Femur (tissue), 1 donor: ENCODE measurements at regions not wholly inside any gene's neighbourhood (a gene's known extent, or its start where the extent isn't known, plus 50 kb on each side); places are given as distances from the start of the nearest gene placed in this dataset.

Experiments used
- DNase-seq: peaks from one replicate; pipeline ENCODE4 v3.0.0-alpha.2; 2017

GRCh38 chr2:71860381-71860926 lies 287.2 kb downstream of the CYP26B1 start:
- DNase-seq = peak; percentile 4

GRCh38 chr2:71859211-71859847 lies 288.3 kb downstream of the CYP26B1 start:
- no peak for DNase-seq

- DNase-seq = peak; percentile 82
Measured at GRCh38 chr2:71858071-71858470, 289.6 kb downstream of the CYP26B1 start.

- peak; percentile 72 for DNase-seq
Measured at GRCh38 chr2:71857636-71858035, 290.0 kb downstream of the CYP26B1 start.

- peak; percentile 40 for DNase-seq
Measured at GRCh38 chr2:71856773-71857525, 290.7 kb downstream of the CYP26B1 start.

- DNase-seq = peak; percentile 14
Measured at GRCh38 chr2:71853858-71854257, 293.8 kb downstream of the CYP26B1 start.

- peak; percentile 82 for DNase-seq
Measured at GRCh38 chr2:71852141-71852711, 295.4 kb downstream of the CYP26B1 start.

- DNase-seq = peak; percentile 79
Measured at GRCh38 chr2:71851094-71851750, 296.4 kb downstream of the CYP26B1 start.

GRCh38 chr2:71850306-71850801 lies 297.3 kb downstream of the CYP26B1 start:
- peak; percentile 57 for DNase-seq

- no peak for DNase-seq
Measured at GRCh38 chr2:71849607-71850305, 297.9 kb downstream of the CYP26B1 start.

- DNase-seq = no peak
Measured at GRCh38 chr2:71849111-71849510, 298.6 kb downstream of the CYP26B1 start.

- no peak for DNase-seq
Measured at GRCh38 chr2:71846669-71847291, 300.9 kb downstream of the CYP26B1 start.

GRCh38 chr2:71846072-71846471 lies 301.6 kb downstream of the CYP26B1 start:
- DNase-seq = no peak

GRCh38 chr2:71844967-71845366 lies 302.7 kb downstream of the CYP26B1 start:
- DNase-seq = no peak

GRCh38 chr2:71843391-71843850 lies 304.2 kb downstream of the CYP26B1 start:
- DNase-seq = no peak

- DNase-seq = no peak
Measured at GRCh38 chr2:71842744-71843143, 304.9 kb downstream of the CYP26B1 start.

- DNase-seq = no peak
Measured at GRCh38 chr2:71839826-71840225, 307.8 kb downstream of the CYP26B1 start.

GRCh38 chr2:71834796-71835195 lies 312.9 kb downstream of the CYP26B1 start:
- no peak for DNase-seq

GRCh38 chr2:71833855-71834560 lies 313.7 kb downstream of the CYP26B1 start:
- DNase-seq = peak; percentile 85

GRCh38 chr2:71833272-71833671 lies 314.4 kb downstream of the CYP26B1 start:
- no peak for DNase-seq

GRCh38 chr2:71832844-71833243 lies 314.8 kb downstream of the CYP26B1 start:
- DNase-seq = no peak
